Uterus (tissue), 2 donors: ENCODE measurements at regions not wholly inside any gene's neighbourhood (a gene's known extent, or its start where the extent isn't known, plus 50 kb on each side); places are given as distances from the start of the nearest gene placed in this dataset.

Experiments used
- POLR2A ChIP-seq, 2 donors: fragments of 450-650 bp; IDR thresholded peaks; one replicate each; pipeline ENCODE4 v1.6.1; 2016; ENCODE audit warnings: antibody characterized with exemption in 2 of 2, mild to moderate bottlenecking in 1 of 2, moderate library complexity in 1 of 2
- TF ChIP-seq, protein P1 (sequence below), 4 experiments: fragments of 200-600 bp in 2 of 4; fragments of 450-650 bp in 2 of 4; sonication (generic) in 2 of 4; IDR thresholded peaks; one replicate each; pipeline ENCODE4 v1.5.1; 2016 to 2019; ENCODE audit warnings: antibody characterized with exemption in 4 of 4, mild to moderate bottlenecking in 2 of 4, moderate library complexity in 1 of 4

- TF ChIP-seq, protein P1, sequence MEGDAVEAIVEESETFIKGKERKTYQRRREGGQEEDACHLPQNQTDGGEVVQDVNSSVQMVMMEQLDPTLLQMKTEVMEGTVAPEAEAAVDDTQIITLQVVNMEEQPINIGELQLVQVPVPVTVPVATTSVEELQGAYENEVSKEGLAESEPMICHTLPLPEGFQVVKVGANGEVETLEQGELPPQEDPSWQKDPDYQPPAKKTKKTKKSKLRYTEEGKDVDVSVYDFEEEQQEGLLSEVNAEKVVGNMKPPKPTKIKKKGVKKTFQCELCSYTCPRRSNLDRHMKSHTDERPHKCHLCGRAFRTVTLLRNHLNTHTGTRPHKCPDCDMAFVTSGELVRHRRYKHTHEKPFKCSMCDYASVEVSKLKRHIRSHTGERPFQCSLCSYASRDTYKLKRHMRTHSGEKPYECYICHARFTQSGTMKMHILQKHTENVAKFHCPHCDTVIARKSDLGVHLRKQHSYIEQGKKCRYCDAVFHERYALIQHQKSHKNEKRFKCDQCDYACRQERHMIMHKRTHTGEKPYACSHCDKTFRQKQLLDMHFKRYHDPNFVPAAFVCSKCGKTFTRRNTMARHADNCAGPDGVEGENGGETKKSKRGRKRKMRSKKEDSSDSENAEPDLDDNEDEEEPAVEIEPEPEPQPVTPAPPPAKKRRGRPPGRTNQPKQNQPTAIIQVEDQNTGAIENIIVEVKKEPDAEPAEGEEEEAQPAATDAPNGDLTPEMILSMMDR (IDR thresholded peaks at IDR 0.05), result no peak
- no peak for TF ChIP-seq POLR2A (IDR thresholded peaks at IDR 0.05)
These were observed 77.0 kb upstream of the ARHGAP29 start for GRCh38 chr1:94314222-94314858.
